Activated naive CD4-positive, alpha-beta T cell treated with anti-CD3 and anti-CD28 coated beads for 36 hours (primary cell): ENCODE measurements at regions not wholly inside any gene's neighbourhood (a gene's known extent, or its start where the extent isn't known, plus 50 kb on each side); places are given as distances from the start of the nearest gene placed in this dataset.

Experiments
- CTCF ChIA-PET: fragments of 350-600 bp; sonication (Branson Sonifier 250); formaldehyde crosslinking; loops from one replicate; lab custom pipeline; 2021; ENCODE audit warnings: antibody characterized with exemption; lab: Charles Lee
- DNase-seq: peaks from one replicate; pipeline ENCODE4 v3.0.0-alpha.2; 2020
- H3K27ac Mint-ChIP-seq: one replicate; pipeline ENCODE4 v1.8.0; 2021; ENCODE audit warnings: mild to moderate bottlenecking, mixed read lengths
- H3K27me3 Mint-ChIP-seq: one replicate; pipeline ENCODE4 v1.8.0; 2021; ENCODE audit warnings: low read depth, mixed read lengths
- H3K36me3 Mint-ChIP-seq: one replicate; pipeline ENCODE4 v1.8.0; 2021; ENCODE audit warnings: low read depth, mixed read lengths
- H3K4me1 Mint-ChIP-seq: one replicate; pipeline ENCODE4 v1.8.0; 2021; ENCODE audit warnings: low read depth, mixed read lengths
- H3K4me3 Mint-ChIP-seq: one replicate; pipeline ENCODE4 v1.8.0; 2021; ENCODE audit warnings: mild to moderate bottlenecking, moderate library complexity, mixed read lengths
- H3K9me3 Mint-ChIP-seq: one replicate; pipeline ENCODE4 v1.8.0; 2021; ENCODE audit warnings: mixed read lengths
- intact Hi-C: fragments of 100-400 bp; cut with micrococcal nuclease; formaldehyde crosslinking; loops from one replicate; pipeline ENCODE4 v1.15.1; 2023

DNA sequence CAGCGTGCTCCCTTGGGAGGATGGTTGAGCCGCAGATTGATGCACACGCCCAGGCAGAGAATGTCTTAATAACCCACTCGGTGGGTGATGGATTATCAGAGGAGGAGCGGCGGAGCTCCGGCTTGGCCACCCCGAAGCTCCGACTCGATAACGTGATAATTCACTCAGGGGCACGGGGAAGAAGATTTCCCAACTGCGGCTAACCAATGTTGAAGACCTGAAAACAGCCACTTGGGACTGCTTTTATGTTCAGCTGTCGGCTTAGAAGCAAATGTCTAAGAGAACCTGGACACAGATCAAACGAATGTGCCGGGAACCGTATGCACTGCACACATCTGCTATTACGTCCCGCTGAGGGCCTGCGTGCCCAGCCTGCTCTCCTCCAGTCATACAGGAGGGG, 206.8 kb upstream of the CADM1 start:
- DNase-seq: no peak
- Mint-ChIP-seq H3K4me1 (no peaks in the 10 kb centered on the region), H3K27ac (no peak overlapping the region), H3K9me3 (no peaks in the 10 kb centered on the region), H3K27me3 (peaks cover 3% of the 10 kb centered on the region), H3K4me3 (no peak overlapping the region), H3K36me3 (no peaks in the 10 kb centered on the region)
- intact Hi-C loops: no loop called here
- CTCF ChIA-PET: no interaction called here

DNA sequence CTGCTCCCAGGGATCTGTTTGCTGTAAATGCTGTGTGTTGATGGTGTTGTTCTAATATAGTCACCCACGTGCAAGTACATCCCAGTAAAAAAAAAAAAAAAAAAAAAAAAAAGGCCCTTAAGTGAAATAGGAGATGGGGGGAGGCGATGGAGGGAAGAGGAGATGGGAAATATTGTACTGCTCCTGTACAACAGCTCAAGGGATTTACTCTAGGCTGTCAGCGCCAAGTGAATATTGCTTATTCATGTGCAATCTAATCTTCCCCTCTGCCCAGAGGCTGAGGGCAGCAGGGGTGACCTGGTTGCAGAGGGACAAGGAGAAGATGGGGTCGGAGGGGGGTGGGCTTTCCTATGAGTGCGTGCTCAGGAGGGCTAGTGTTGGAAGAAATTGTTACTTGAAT, 206.2 kb upstream of the CADM1 start:
- Mint-ChIP-seq H3K4me3 (no peak overlapping the region), H3K27ac (no peak overlapping the region), H3K36me3 (no peaks in the 10 kb centered on the region), H3K27me3 (peaks cover 3% of the 10 kb centered on the region), H3K4me1 (no peaks in the 10 kb centered on the region), H3K9me3 (no peaks in the 10 kb centered on the region)
- DNase-seq: no peak
- CTCF ChIA-PET: no interaction called here
- intact Hi-C loops: no loop called here

DNA sequence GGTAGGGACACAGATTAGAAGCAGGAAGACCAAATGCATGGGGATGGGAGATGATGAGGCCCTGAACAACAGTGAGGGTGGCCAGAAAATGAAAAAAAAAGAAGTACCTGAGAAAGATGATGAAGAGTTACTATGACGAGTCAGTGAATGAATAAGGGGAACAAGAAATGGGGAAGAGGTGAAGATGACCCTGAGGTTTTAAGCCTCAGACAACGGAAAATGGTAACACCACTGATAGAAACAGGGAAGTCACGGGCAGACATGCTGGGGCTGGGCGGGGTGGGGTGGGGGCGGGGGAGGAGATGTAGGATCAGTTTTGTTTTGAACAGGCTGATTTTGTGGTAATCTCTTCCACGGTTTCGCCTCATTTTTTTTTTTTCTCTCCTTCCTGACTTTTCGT, 205.1 kb upstream of the CADM1 start:
- Mint-ChIP-seq H3K4me3 (no peak overlapping the region), H3K36me3 (no peaks in the 10 kb centered on the region), H3K4me1 (no peaks in the 10 kb centered on the region), H3K9me3 (peaks cover 3% of the 10 kb centered on the region), H3K27ac (no peak overlapping the region), H3K27me3 (peaks cover 3% of the 10 kb centered on the region)
- CTCF ChIA-PET: no interaction called here
- DNase-seq: no peak
- intact Hi-C loops: no loop called here

DNA sequence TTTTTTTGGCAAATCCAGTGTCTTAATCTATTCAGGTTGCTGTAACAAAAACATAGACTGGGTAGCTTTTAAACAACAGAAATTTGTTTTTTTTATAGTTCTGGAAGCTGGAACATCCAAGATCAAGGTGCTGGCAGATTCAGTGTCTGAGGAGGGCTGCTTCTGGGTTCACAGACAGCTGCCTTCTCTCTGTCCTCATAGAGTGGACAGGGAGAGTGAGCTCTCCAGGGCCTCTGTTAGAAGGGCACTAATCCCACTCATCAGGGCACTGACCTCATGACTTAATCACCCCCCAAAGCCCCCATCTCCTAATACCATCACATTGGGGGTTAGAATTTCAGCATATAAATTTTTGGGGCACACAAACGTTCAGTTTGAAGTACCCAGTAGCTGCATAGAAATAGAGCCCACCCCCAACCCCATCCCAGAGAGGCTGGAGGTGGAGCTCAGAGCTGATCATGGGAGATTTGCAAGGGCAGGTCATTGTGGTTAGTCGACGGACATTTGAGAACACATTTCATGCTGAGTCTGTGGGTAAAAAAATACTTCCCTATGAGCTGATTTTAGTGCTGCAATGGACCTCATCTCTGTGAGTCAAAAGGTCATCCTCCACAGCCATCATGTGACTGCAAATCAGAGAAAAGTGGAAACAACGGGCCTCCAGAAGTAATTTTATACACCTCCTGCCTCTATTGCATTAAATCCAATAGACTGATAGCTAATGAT, 203.1 kb upstream of the CADM1 start:
- H3K4me3 Mint-ChIP-seq: no peak overlapping the region
- intact Hi-C loops: no loop called here
- CTCF ChIA-PET: interaction anchor here (0.6 kb wide), 1 partner anchor 32 kb away, joined by 8 read pairs; no protein-coding TSS in a partner anchor
- DNase-seq: no peak
- peaks cover 4% of the 10 kb centered on the region for H3K27me3 Mint-ChIP-seq
- no peaks in the 10 kb centered on the region for H3K36me3 Mint-ChIP-seq
- no peaks in the 10 kb centered on the region for H3K4me1 Mint-ChIP-seq
- H3K9me3 Mint-ChIP-seq: peaks cover 5% of the 10 kb centered on the region
- H3K27ac Mint-ChIP-seq: no peak overlapping the region

DNA sequence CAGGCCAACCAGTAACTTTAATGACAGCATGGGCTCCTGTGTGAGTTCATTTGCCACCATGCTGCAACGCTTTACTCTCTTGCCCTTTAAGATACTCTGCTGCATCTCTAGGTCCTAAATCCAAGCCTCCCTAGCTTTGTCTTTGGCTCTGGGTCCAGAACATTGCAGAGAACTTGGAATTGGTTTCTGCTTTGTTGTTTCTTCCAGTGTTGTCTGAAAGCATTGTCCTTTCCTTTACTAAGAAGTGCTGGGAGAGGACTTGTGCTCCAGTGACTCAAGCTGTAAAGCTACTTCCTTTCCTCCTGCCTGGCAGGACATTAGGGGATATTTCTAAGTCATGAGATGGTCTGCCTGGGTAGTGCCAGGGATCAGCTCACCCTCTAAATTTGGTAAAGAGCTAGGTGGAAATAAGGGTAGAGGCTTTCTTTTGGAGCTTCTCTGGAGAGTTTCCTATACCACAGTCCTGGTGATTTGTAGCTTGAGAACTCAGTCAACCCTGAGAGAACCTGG, 202.5 kb upstream of the CADM1 start:
- Mint-ChIP-seq H3K4me1 (no peaks in the 10 kb centered on the region), H3K36me3 (no peaks in the 10 kb centered on the region), H3K27me3 (peaks cover 5% of the 10 kb centered on the region), H3K4me3 (no peak overlapping the region), H3K27ac (no peak overlapping the region), H3K9me3 (peaks cover 6% of the 10 kb centered on the region)
- DNase-seq: no peak
- intact Hi-C loops: no loop called here
- CTCF ChIA-PET: interaction anchor here (0.6 kb wide), 1 partner anchor 32 kb away, joined by 8 read pairs; no protein-coding TSS in a partner anchor

DNA sequence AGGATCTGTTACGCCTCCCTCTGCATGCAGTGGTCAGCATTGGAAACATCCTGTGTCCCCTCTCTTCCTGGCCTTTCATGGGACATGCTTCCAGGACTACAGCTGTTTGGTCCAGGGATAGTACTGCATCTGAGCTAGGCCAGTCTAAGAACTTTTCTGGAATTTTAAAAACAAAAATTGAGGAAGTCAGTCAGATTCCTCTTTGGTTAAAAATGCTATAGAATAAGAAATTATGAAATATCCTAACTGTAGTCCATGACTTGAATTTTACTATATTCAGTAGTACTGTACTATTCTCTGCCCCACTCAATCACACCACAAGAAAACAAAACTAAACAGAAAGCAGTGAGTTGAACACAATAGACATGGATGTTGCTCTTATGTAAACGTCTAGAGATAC, 201.0 kb upstream of the CADM1 start:
- Mint-ChIP-seq H3K27me3 (peaks cover 8% of the 10 kb centered on the region), H3K36me3 (no peaks in the 10 kb centered on the region), H3K4me1 (no peaks in the 10 kb centered on the region), H3K4me3 (no peak overlapping the region), H3K9me3 (peaks cover 7% of the 10 kb centered on the region), H3K27ac (no peak overlapping the region)
- CTCF ChIA-PET: no interaction called here
- intact Hi-C loops: no loop called here
- DNase-seq: no peak

DNA sequence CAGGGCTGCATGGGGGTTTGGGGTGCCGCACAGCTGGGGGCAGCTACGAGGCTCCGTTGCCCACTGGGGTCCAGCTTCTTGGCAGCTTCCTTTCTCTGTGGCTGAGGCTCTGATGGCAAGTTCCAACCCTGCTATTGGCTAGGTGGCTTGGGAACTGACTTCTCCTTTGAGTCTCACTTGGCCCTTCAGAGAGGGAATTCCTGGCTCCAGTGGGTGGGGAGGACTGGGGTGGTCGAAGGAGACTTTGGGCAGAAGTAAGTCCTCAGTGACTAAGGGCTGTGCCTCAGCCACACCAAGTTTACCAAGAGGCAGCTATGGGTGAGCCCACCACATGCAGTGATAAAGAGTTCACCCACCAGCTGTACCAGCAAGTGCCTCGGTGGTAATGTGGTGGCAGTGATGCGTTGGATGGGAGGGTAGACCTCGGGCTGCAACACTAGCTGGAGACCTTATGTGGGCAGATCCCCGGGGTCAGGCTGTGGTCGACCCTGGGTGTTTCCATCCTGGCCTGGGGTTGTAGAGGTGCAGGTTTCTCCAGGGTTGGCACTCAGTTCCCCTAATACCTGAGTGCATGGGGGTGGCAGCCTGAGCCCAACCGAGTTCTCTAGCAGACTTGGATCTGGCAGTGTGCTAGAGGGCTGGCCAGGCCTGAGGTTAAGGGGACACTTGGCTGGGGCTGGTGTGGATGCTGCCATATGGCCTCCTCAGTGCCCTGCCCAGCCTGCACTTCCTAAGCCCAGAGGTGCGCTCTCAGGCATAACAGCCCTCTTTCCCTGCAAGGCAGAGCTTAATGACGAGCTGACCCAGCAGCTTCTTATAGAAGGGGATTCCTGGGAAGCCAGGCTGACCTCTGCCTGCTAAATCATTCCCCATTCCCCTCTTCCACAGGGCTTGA, 197.0 kb upstream of the CADM1 start:
- intact Hi-C loops: no loop called here
- H3K27ac Mint-ChIP-seq: no peak overlapping the region
- H3K27me3 Mint-ChIP-seq: peaks cover 5% of the 10 kb centered on the region
- no peaks in the 10 kb centered on the region for H3K36me3 Mint-ChIP-seq
- no peaks in the 10 kb centered on the region for H3K4me1 Mint-ChIP-seq
- H3K9me3 Mint-ChIP-seq: peaks cover 12% of the 10 kb centered on the region
- no peak for DNase-seq
- H3K4me3 Mint-ChIP-seq: no peak overlapping the region
- CTCF ChIA-PET: no interaction called here

DNA sequence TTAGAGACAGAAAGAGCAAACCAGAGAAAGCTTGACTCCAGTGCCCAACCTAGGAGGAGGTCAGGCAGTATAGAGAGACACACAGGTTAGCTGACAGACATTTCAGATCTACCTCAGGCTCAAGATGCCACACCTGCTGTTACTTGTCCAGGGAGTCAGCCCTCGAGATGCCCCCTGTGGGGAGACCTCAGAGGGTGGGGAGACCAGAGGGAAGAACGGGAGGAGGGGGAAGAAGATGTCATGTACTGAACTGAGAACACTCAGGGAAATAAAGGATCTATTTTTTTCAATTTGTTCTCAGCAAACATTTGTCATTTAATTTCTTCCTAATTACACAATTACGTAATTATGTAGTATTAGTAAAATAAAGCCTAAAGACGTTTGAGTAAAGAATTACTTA, 196.3 kb upstream of the CADM1 start:
- Mint-ChIP-seq H3K27ac (no peak overlapping the region), H3K4me1 (no peaks in the 10 kb centered on the region), H3K4me3 (no peak overlapping the region), H3K27me3 (peaks cover 5% of the 10 kb centered on the region), H3K36me3 (no peaks in the 10 kb centered on the region), H3K9me3 (peaks cover 12% of the 10 kb centered on the region)
- intact Hi-C loops: no loop called here
- DNase-seq: no peak
- CTCF ChIA-PET: no interaction called here

DNA sequence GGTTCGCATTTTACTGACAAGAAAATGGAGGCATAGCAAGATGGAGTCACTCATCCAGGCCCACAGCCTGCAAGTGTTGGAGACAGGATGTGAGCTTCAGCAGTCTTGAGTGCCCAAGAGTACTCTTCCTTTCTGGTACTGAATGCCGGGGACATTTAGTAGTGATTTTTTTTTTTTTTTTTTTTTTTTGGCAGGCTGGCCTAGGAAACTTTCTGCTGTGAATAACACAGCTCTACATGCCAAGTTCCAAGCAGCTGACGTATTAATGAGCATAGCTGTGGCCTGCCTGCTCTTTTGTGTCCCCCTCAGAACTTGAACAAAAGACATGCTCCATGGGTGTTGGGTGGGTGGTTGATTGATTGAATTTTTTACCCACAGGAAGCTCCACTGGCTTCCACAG, 195.5 kb upstream of the CADM1 start:
- peaks cover 12% of the 10 kb centered on the region for H3K9me3 Mint-ChIP-seq
- no peaks in the 10 kb centered on the region for H3K4me1 Mint-ChIP-seq
- DNase-seq: no peak
- no peak overlapping the region for H3K27ac Mint-ChIP-seq
- no peak overlapping the region for H3K4me3 Mint-ChIP-seq
- no peaks in the 10 kb centered on the region for H3K36me3 Mint-ChIP-seq
- intact Hi-C loops: no loop called here
- CTCF ChIA-PET: no interaction called here
- peaks cover 5% of the 10 kb centered on the region for H3K27me3 Mint-ChIP-seq

DNA sequence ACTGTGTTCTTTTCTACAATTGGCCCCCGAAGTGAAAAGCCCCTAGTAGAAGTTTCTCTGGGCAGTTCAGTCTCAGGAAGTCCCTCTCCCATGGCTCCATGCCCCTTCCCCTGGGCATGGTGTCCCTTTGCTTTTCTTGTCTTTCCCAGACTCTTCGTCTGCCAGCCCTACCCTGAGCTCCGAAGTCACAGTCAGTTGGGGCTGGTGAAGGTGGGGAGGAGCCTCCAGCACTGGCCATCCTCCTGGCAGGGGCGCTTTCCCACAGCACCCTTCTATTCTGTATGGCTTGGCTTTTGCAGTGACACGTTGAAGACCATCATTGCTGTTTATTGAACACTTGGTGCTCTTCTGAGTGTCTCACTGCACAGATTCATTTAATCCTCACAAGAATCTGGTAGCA, 195.1 kb upstream of the CADM1 start:
- H3K27me3 Mint-ChIP-seq: peaks cover 7% of the 10 kb centered on the region
- intact Hi-C loops: no loop called here
- no peak overlapping the region for H3K27ac Mint-ChIP-seq
- no peak for DNase-seq
- H3K4me1 Mint-ChIP-seq: no peaks in the 10 kb centered on the region
- H3K9me3 Mint-ChIP-seq: peaks cover 11% of the 10 kb centered on the region
- CTCF ChIA-PET: no interaction called here
- H3K36me3 Mint-ChIP-seq: no peaks in the 10 kb centered on the region
- no peak overlapping the region for H3K4me3 Mint-ChIP-seq

DNA sequence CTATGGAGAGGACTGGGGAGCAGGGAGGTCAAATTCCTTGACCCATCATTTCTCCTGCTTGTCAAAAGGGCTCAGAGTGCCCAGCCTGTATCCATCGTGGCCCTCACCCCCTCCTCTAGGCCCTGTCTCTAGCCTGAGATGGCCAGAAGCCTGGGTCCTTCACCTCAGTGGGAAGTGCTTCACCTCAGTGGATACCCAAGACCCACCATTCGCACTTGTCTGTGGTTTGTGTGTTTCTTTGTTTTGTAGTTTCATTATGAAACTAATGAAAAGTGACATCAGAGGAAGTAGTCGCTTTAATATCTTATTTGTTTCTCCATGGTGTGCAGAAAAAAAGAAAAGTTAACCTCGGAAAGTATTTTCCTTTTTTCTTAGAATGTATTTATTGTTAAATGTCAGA, 194.0 kb upstream of the CADM1 start:
- Mint-ChIP-seq H3K9me3 (peaks cover 9% of the 10 kb centered on the region), H3K4me3 (no peak overlapping the region), H3K27me3 (peaks cover 8% of the 10 kb centered on the region), H3K36me3 (no peaks in the 10 kb centered on the region), H3K27ac (no peak overlapping the region), H3K4me1 (no peaks in the 10 kb centered on the region)
- intact Hi-C loops: no loop called here
- CTCF ChIA-PET: no interaction called here
- no peak for DNase-seq

DNA sequence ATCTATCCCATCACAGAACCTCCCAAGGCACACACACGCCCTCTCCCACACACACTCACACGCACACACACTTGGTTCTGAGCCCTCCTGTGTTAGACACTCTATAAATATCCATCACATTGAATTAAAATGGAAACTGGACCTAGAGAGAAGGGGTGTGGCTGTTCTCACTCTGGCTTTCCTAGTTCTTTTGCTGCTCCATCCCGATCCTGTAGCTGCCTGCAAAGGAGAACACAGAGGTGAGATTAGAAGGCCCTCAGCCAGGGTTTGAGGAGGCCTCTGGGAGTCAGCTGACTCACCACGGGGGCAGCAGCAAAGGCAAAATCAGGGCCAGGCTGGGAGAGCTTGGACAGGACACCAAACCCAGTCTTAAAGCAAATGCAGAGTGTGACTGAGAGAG, 192.3 kb upstream of the CADM1 start:
- H3K4me1 Mint-ChIP-seq: no peaks in the 10 kb centered on the region
- no peak for DNase-seq
- CTCF ChIA-PET: no interaction called here
- no peak overlapping the region for H3K27ac Mint-ChIP-seq
- no peaks in the 10 kb centered on the region for H3K36me3 Mint-ChIP-seq
- peaks cover 6% of the 10 kb centered on the region for H3K27me3 Mint-ChIP-seq
- peaks cover 8% of the 10 kb centered on the region for H3K9me3 Mint-ChIP-seq
- intact Hi-C loops: no loop called here
- H3K4me3 Mint-ChIP-seq: no peak overlapping the region
